ENCODE measurements at regions not wholly inside any gene's neighbourhood (a gene's known extent, or its start where the extent isn't known, plus 50 kb on each side); places are given as distances from the start of the nearest gene placed in this dataset.

GRCh38 chrX:1932231-1932630 is 317.4 kb downstream of the ASMT start:
- TF ChIP-seq, protein P1, sequence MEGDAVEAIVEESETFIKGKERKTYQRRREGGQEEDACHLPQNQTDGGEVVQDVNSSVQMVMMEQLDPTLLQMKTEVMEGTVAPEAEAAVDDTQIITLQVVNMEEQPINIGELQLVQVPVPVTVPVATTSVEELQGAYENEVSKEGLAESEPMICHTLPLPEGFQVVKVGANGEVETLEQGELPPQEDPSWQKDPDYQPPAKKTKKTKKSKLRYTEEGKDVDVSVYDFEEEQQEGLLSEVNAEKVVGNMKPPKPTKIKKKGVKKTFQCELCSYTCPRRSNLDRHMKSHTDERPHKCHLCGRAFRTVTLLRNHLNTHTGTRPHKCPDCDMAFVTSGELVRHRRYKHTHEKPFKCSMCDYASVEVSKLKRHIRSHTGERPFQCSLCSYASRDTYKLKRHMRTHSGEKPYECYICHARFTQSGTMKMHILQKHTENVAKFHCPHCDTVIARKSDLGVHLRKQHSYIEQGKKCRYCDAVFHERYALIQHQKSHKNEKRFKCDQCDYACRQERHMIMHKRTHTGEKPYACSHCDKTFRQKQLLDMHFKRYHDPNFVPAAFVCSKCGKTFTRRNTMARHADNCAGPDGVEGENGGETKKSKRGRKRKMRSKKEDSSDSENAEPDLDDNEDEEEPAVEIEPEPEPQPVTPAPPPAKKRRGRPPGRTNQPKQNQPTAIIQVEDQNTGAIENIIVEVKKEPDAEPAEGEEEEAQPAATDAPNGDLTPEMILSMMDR (conservative IDR thresholded peaks at IDR 0.05; ENCODE audit: low read depth, low read length), result no peak
- DNase-seq (ENCODE audit: low read depth), result peak; percentile 43
- no peak overlapping the region for H3K4me3 ChIP-seq (ENCODE audit: low read depth, low read length)

- DNase-seq (ENCODE audit: low read depth), result no peak
- TF ChIP-seq, protein P1 (conservative IDR thresholded peaks at IDR 0.05; ENCODE audit: low read depth, low read length), result no peak
- no peak overlapping the region for H3K4me3 ChIP-seq (ENCODE audit: low read depth, low read length)
Observed at GRCh38 chrX:1933964-1934363, 319.1 kb downstream of the ASMT start.

DNA sequence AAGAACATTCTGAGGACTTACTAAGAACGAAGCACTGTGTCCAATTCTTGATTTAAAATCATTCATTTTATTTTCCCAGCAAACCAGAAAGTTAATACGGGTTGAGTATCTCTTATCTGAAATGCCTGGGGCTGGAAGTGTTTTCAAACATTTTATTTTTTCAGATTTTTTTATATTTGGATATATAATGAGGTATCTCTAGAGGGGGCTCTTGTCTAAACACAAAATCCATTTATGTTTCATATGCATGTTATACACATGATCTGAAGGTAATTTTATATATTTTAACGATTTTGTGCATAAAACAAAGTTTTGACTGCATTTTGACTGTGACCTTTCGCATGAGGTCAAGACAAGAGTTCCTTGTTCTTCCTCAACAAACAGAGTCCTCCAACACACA is 320.9 kb downstream of the ASMT start:
- DNase-seq (ENCODE audit: low read depth), result no peak
- no peak overlapping the region for H3K4me3 ChIP-seq (ENCODE audit: low read depth, low read length)
- TF ChIP-seq, protein P1 (conservative IDR thresholded peaks at IDR 0.05; ENCODE audit: low read depth, low read length), result no peak

DNA sequence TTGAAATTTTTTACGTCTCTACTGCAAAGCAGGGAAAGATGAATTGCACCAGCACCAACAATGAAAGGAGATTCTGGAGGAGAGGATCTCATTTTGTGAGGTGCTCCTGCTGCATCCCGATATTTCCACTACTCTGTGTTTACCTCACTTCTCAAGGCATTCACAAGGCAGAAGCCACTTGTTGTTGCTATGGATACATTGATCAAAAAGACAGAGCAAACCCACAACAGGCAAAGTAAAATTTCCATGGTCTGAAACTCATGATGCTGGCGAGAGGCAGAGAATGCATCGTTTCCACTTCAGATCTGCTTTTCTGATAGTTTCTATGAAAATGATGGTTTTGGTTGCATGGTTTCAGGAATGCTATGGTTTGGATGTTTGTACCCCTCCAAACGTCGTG is 323.3 kb downstream of the ASMT start:
- H3K4me3 ChIP-seq (ENCODE audit: low read depth, low read length), result no peak overlapping the region
- TF ChIP-seq, protein P1 (conservative IDR thresholded peaks at IDR 0.05; ENCODE audit: low read depth, low read length), result no peak
- no peak for DNase-seq (ENCODE audit: low read depth)

GRCh38 chrX:1941321-1941720 is 326.5 kb downstream of the ASMT start:
- TF ChIP-seq, protein P1 (conservative IDR thresholded peaks at IDR 0.05; ENCODE audit: low read depth, low read length), result no peak
- no peak overlapping the region for H3K4me3 ChIP-seq (ENCODE audit: low read depth, low read length)
- no peak for DNase-seq (ENCODE audit: low read depth)

DNA sequence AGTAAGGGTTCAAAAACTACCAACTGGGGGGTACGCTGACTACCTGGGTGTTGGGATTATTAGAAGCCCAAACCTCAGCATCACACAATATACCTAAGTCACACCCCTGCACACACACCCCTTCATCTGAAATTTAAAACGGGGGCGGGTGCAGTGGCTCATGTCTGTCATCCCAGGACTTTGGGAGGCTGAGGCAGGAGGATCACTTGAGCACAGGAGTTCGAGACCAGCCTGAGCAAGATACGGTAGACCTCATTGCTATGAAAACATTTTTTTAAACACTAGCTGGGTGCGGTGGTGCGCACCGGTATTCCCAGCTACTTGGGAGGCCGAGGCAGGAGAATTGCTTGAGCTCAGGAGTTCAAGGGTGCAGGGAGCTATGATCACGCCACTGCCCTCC is 331.0 kb downstream of the ASMT start:
- TF ChIP-seq, protein P1 (conservative IDR thresholded peaks at IDR 0.05; ENCODE audit: low read depth, low read length), result no peak
- no peak overlapping the region for H3K4me3 ChIP-seq (ENCODE audit: low read depth, low read length)
- DNase-seq (ENCODE audit: low read depth), result no peak

GRCh38 chrX:1946974-1947373 is 332.1 kb downstream of the ASMT start:
- no peak overlapping the region for H3K4me3 ChIP-seq (ENCODE audit: low read depth, low read length)
- TF ChIP-seq, protein P1 (conservative IDR thresholded peaks at IDR 0.05; ENCODE audit: low read depth, low read length), result no peak
- DNase-seq (ENCODE audit: low read depth), result no peak
